GM10266 (cell line): ENCODE measurements at regions not wholly inside any gene's neighbourhood (a gene's known extent, or its start where the extent isn't known, plus 50 kb on each side); places are given as distances from the start of the nearest gene placed in this dataset.

Source experiments
- DNase-seq: peaks from one replicate; pipeline ENCODE4 v3.0.0; 2012; ENCODE audit errors: extremely low spot score
- TF ChIP-seq, protein P1 (sequence below): IDR thresholded peaks from 2 replicates; pipeline ENCODE4 v1.5.1; 2012; ENCODE audit warnings: mild to moderate bottlenecking, low read depth; ENCODE audit not compliant: control insufficient read depth, insufficient read depth; ENCODE audit errors: missing control alignments

DNA sequence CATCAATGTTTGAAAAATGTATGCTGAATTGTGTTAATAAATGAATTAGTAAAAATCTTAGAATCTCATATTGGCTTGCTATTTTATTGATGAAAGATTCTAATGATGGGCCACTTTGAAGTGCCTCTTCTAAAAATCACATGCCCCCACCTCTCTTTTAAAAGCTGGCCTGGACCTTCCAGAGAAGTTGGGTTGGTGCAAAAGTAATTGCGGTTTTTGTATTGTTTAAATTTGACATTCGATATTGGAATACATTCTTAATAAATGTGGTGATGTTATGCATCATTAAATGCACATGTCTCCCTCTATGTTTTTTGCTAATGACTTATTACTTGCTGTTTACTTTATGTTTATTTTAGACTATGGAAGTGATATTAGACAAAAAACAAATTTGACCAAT is 314.6 kb upstream of the C16orf82 start:
- no peak for DNase-seq
- TF ChIP-seq, protein P1, sequence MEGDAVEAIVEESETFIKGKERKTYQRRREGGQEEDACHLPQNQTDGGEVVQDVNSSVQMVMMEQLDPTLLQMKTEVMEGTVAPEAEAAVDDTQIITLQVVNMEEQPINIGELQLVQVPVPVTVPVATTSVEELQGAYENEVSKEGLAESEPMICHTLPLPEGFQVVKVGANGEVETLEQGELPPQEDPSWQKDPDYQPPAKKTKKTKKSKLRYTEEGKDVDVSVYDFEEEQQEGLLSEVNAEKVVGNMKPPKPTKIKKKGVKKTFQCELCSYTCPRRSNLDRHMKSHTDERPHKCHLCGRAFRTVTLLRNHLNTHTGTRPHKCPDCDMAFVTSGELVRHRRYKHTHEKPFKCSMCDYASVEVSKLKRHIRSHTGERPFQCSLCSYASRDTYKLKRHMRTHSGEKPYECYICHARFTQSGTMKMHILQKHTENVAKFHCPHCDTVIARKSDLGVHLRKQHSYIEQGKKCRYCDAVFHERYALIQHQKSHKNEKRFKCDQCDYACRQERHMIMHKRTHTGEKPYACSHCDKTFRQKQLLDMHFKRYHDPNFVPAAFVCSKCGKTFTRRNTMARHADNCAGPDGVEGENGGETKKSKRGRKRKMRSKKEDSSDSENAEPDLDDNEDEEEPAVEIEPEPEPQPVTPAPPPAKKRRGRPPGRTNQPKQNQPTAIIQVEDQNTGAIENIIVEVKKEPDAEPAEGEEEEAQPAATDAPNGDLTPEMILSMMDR = no peak

DNA sequence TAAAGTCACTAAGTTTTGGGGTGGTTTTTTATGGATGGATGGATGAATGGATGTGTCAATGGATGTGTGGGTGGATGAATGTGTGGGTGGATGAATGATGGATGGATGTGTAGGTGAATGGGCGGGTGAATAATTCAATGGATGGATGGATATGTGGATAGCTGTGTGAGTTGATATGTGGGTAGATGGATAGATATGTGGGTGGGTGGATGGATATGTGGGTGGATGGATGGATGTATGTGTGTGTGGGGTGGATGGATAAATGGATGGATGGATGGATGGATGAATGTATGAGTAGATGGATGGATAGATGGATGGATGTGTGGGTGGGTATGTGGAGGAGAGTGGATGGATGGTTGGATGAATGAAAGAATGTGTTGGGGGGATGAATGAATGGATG is 310.1 kb upstream of the C16orf82 start:
- TF ChIP-seq, protein P1 = no peak

DNA sequence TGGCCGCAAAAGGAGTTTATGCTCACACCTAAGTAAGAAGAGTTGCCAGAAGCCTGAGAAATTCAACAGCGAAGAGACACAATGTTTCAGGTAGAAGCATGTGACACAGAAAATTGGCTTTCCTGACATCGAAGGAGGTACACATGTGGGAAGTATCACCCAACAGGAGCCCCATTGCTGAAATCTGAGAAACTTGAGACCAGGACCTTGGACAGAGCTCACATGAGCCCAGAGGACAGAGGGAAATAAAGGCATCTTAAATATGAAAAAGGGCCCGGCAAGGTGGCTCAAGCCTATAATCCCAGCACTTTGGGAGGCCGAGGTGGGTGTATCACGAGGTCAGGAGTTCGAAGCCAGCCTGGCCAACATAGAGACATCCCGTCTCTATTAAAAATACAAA is 304.1 kb upstream of the C16orf82 start:
- DNase-seq = no peak
- TF ChIP-seq, protein P1 = no peak

More for the DNA sequence above, 310.1 kb upstream of the C16orf82 start:
- DNase-seq = no peak

DNA sequence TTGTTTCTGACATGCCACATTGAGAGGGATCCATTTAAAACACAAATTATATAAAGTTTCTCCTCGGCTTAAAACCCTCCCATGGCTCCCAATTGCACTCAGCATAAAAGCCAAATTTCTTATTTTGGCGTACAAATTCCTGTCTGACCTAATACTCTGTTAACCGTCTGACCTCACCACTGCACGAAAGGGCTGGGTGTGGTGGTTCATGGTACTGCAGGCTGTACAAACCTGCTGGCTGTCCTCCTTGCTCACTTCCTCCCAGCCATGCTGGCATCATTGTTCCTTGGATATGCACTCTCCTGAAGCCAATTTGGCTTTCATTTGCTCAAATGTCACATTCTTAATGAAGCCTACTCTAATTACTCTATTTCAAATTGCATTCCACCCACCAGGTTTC is 301.6 kb upstream of the C16orf82 start:
- DNase-seq = no peak
- TF ChIP-seq, protein P1 = no peak

DNA sequence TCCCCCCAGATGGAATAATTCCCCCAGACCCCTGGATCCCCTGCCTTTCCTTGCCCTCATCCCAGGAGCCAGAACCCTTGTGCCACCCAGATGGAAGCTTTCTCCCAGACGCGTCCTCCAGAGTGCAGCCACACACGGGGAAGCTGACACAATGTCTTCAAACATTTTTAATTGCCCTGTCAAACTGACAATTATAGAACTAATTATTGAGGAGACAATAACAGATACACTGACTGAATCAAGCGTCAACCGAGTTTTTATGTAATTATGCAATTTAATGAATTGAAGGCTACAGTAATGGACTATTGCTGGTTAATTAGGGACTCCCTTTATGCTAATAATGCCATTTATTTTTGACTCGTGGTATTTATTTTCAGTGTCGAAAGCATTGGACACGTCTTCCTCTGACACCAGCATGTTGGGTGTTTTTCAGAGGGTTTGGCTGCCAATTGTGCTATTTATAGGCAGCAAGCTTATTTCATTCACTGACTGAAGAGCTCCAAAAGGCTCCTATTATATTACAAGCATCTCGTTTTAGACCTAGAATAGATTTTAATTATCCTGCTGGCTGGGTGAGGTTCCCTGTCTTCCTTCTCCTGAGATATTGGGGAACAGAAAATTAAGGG is 298.2 kb upstream of the C16orf82 start:
- DNase-seq = no peak
- TF ChIP-seq, protein P1 = no peak

DNA sequence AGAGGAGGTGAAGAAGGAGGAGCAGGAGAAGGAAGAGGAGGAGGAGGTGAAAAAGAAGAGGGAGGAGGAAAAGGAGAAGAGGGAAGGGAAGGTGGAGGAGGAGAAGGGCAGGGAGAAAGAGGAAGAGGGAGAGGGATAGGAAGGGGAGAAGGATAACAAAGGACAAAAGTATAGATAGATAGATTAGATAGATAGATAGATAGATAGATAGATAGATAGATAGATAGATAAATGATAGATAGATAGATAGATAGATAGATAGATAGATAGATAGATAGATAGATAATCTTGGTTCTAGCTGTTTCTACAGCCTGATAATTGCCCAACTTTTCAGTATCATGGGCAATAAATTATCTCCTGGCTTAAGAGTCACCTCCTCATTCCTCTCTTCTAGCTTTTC is 296.2 kb upstream of the C16orf82 start:
- TF ChIP-seq, protein P1 = no peak

DNA sequence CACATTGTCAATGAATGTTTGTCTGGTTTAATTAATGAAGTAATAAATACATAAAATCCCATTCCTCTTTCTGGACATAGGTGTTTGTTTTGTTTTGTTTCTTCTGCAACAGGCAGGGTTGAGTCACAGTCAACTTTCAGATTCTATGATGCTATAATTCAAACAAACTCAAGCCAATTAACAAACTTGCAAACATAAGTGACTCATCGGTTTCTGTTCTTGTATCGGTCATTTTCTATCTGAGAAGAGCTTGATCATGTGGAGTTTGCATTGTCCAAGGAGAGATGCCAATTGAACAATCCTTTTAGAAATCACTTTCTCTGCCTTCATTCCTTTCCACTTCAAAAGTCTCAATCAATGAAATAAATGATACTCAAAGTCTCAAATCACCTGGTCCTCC is 294.2 kb upstream of the C16orf82 start:
- TF ChIP-seq, protein P1 = no peak
- DNase-seq = no peak

More for the DNA sequence above, 296.2 kb upstream of the C16orf82 start:
- DNase-seq = no peak
